ACHN (cell line): ENCODE measurements at regions not wholly inside any gene's neighbourhood (a gene's known extent, or its start where the extent isn't known, plus 50 kb on each side); places are given as distances from the start of the nearest gene placed in this dataset.

Source experiments
- DNase-seq: peaks from one replicate; pipeline ENCODE4 v3.0.0-alpha.2; 2015
- in situ Hi-C: cut with HindIII; loops from 2 replicates; pipeline ENCODE4 v1.10.0; 2017; ENCODE audit warnings: low sequenced_read_pairs, low pct_ligation_motif_present, low pct_unique_long_range_greater_than_20kb

GRCh38 chr7:12107381-12107780 is 103.7 kb upstream of the TMEM106B start:
- DNase-seq, result no peak
- in situ Hi-C loops, result no loop called here

- DNase-seq, result no peak
- in situ Hi-C loops, result no loop called here
These were observed 103.2 kb upstream of the TMEM106B start for GRCh38 chr7:12107841-12108254.

- DNase-seq, result peak; percentile 61
- in situ Hi-C loops, result no loop called here
These were observed 100.7 kb upstream of the TMEM106B start for GRCh38 chr7:12110425-12110824.

GRCh38 chr7:12111422-12112405 is 99.4 kb upstream of the TMEM106B start:
- in situ Hi-C loops, result no loop called here
- DNase-seq, result no peak

GRCh38 chr7:12117170-12117569 is 93.9 kb upstream of the TMEM106B start:
- in situ Hi-C loops, result no loop called here
- DNase-seq, result no peak

- in situ Hi-C loops, result no loop called here
- DNase-seq, result no peak
These were observed 91.3 kb upstream of the TMEM106B start for GRCh38 chr7:12119620-12120303.

- no peak for DNase-seq
These were observed 90.5 kb upstream of the TMEM106B start for GRCh38 chr7:12120632-12121031.

GRCh38 chr7:12123172-12123571 is 87.9 kb upstream of the TMEM106B start:
- in situ Hi-C loops, result no loop called here
- no peak for DNase-seq

More at GRCh38 chr7:12120632-12121031, 90.5 kb upstream of the TMEM106B start:
- in situ Hi-C loops, result no loop called here

GRCh38 chr7:12124028-12124427 is 87.1 kb upstream of the TMEM106B start:
- in situ Hi-C loops, result no loop called here
- DNase-seq, result no peak

- in situ Hi-C loops, result no loop called here
- no peak for DNase-seq
These were observed 83.6 kb upstream of the TMEM106B start for GRCh38 chr7:12127455-12127854.

- in situ Hi-C loops, result no loop called here
- peak; percentile 18 for DNase-seq
These were observed 80.5 kb upstream of the TMEM106B start for GRCh38 chr7:12130609-12131008.

GRCh38 chr7:12131122-12131521 is 80.0 kb upstream of the TMEM106B start:
- no peak for DNase-seq
- in situ Hi-C loops, result no loop called here

- in situ Hi-C loops, result no loop called here
- DNase-seq, result peak; percentile 37
These were observed 77.2 kb upstream of the TMEM106B start for GRCh38 chr7:12133865-12134264.

- in situ Hi-C loops, result no loop called here
- DNase-seq, result no peak
These were observed 74.6 kb upstream of the TMEM106B start for GRCh38 chr7:12136523-12136922.

- in situ Hi-C loops, result no loop called here
- no peak for DNase-seq
These were observed 73.8 kb upstream of the TMEM106B start for GRCh38 chr7:12137283-12137682.

GRCh38 chr7:12138421-12138820 is 72.7 kb upstream of the TMEM106B start:
- DNase-seq, result no peak
- in situ Hi-C loops, result no loop called here

- no peak for DNase-seq
- in situ Hi-C loops, result no loop called here
These were observed 71.7 kb upstream of the TMEM106B start for GRCh38 chr7:12139416-12139815.

GRCh38 chr7:12146813-12147212 is 64.3 kb upstream of the TMEM106B start:
- in situ Hi-C loops, result no loop called here
- DNase-seq, result no peak

GRCh38 chr7:12152196-12152918 is 58.7 kb upstream of the TMEM106B start:
- in situ Hi-C loops, result no loop called here
- no peak for DNase-seq
